ENCODE measurements at regions not wholly inside any gene's neighbourhood (a gene's known extent, or its start where the extent isn't known, plus 50 kb on each side); places are given as distances from the start of the nearest gene placed in this dataset.

DNA sequence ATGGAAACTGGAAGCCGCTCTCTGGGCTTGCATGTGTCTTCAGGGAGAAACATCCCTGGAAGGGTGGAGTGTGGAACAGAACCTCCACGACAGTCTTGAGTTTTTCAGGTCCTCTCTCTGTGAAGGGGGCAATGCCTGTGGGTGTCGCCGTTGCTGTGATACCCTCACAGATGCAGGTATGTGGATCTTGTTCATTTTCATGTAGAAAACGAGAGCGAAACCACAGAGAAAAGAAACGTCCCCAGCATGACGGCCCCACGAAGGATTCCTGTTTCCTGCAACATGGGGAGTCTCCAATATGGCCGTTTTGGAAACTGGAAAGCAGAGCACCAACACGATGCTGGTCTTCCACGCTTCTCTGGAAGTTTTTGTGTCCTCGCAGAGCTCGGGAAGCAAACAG lies 187.9 kb downstream of the ALG10 start:
- Histone ChIP-seq H3K4me3 (ENCODE audit: low read depth, low read length) (no peak overlapping the region), H3K4me1 (ENCODE audit: control insufficient read depth, insufficient read depth, low read length) (no peaks in the 10 kb centered on the region), H3K27ac (ENCODE audit: extremely low read depth, low read depth, low read length) (no peak overlapping the region), H3K9me3 (ENCODE audit: control insufficient read depth, insufficient read depth, low read depth, low read length) (no peaks in the 10 kb centered on the region), H3K36me3 (ENCODE audit: control insufficient read depth in 2 of 2, insufficient read depth in 1 of 2, low read length in 2 of 2) (no peaks in the 10 kb centered on the region)
- no peak for TF ChIP-seq ZNF776 (tag by site-specific recombination; IDR thresholded peaks at IDR 0.05; ENCODE audit: borderline replicate concordance)
- no peak for TF ChIP-seq ZNF155 (tag by site-specific recombination; IDR thresholded peaks at IDR 0.05)
- no peak for TF ChIP-seq WT1 (tag by site-specific recombination; IDR thresholded peaks at IDR 0.05)
- TF ChIP-seq ZNF146 (tag by site-specific recombination; IDR thresholded peaks at IDR 0.05) = no peak
- ChIA-PET POLR2A (no interaction called here), CTCF (interaction anchor here (1.0 kb wide), 1 partner anchor 176 kb away, joined by 3 read pairs; no protein-coding TSS in a partner anchor)

DNA sequence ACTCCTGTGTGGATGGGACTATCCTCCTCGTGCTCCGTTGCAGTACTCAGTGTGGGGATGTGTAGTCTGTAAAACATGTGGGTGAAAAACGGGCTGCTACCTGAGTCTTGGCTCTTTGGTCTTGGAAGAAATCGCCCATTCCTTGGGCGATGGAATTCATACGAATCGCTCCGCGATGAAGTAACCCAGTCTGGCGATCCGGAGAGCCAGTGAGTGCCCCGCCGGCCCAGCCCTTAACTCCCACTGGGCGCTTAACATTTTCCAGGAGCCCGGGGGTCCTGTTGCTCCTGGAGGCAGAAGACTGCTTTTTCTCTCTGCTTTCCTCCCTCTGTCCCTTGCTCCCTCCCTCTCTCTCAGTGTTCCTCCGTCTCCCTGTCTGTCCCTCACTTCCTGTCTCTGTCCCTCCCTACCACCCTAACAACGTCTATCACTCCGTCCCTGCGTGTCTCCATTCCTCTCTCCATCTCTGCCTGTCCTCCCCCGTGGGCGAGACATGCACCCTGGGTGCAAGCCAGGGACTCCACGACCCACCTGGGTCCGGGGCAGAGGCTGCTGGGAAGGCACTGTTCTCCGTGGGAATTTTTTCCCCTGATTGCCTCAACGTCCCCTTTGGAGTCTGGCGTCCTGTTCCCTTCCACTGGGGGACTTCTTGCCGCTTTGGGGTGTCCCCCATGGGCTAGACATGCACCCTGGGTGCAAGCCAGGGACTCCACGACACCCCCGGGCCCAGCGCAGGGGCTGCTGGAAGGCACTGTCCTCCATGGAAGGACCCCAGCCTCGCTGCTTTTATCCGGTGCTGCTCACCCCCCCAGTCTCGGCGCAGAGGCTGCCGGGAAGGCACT lies 188.6 kb downstream of the ALG10 start:
- ChIA-PET CTCF (interaction anchor here (1.0 kb wide), 1 partner anchor 177 kb away, joined by 3 read pairs; no protein-coding TSS in a partner anchor), POLR2A (no interaction called here)
- Histone ChIP-seq H3K4me1 (ENCODE audit: control insufficient read depth, insufficient read depth, low read length) (no peaks in the 10 kb centered on the region), H3K4me3 (ENCODE audit: low read depth, low read length) (no peak overlapping the region), H3K27ac (ENCODE audit: extremely low read depth, low read depth, low read length) (no peak overlapping the region), H3K9me3 (ENCODE audit: control insufficient read depth, insufficient read depth, low read depth, low read length) (no peaks in the 10 kb centered on the region), H3K36me3 (ENCODE audit: control insufficient read depth in 2 of 2, insufficient read depth in 1 of 2, low read length in 2 of 2) (no peaks in the 10 kb centered on the region)
- TF ChIP-seq, protein P1, sequence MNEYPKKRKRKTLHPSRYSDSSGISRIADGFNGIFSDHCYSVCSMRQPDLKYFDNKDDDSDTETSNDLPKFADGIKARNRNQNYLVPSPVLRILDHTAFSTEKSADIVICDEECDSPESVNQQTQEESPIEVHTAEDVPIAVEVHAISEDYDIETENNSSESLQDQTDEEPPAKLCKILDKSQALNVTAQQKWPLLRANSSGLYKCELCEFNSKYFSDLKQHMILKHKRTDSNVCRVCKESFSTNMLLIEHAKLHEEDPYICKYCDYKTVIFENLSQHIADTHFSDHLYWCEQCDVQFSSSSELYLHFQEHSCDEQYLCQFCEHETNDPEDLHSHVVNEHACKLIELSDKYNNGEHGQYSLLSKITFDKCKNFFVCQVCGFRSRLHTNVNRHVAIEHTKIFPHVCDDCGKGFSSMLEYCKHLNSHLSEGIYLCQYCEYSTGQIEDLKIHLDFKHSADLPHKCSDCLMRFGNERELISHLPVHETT (tag by site-specific recombination; IDR thresholded peaks at IDR 0.05) = no peak
- no peak for TF ChIP-seq ZNF555 (tag by site-specific recombination; conservative IDR thresholded peaks at IDR 0.05)

DNA sequence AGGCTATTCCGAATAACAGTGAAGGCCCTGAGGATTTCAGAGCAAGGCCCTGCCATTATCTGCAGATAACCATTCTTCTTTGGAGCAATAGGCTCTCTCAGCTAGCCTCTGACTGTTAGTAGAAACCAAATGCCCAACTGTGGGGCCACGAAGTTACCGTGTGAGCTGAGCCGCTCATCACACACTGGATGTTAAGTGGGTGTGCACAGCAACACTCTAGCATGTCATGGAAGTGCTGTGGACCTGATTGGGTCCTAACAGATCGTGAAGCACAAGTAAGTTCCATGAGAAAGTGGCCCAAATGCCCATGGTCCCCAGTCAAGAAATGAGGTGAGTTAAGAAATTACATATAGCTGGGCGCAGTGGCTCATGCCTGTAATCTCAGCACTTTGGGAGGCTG lies 190.4 kb downstream of the ALG10 start:
- no peak overlapping the region for H3K4me3 ChIP-seq (ENCODE audit: low read depth, low read length)
- no peaks in the 10 kb centered on the region for H3K4me1 ChIP-seq (ENCODE audit: control insufficient read depth, insufficient read depth, low read length)
- TF ChIP-seq MZF1 (tag by site-specific recombination; IDR thresholded peaks at IDR 0.05; ENCODE audit: borderline replicate concordance) (no peak), GLI4 (tag by site-specific recombination; IDR thresholded peaks at IDR 0.05) (no peak), ZNF664 (tag by site-specific recombination; IDR thresholded peaks at IDR 0.05) (no peak), ZNF660 (tag by site-specific recombination; IDR thresholded peaks at IDR 0.05) (no peak), ZNF626 (tag by site-specific recombination; IDR thresholded peaks at IDR 0.05) (no peak), ZNF426 (tag by site-specific recombination; IDR thresholded peaks at IDR 0.05) (no peak)
- TF ChIP-seq, protein P2, sequence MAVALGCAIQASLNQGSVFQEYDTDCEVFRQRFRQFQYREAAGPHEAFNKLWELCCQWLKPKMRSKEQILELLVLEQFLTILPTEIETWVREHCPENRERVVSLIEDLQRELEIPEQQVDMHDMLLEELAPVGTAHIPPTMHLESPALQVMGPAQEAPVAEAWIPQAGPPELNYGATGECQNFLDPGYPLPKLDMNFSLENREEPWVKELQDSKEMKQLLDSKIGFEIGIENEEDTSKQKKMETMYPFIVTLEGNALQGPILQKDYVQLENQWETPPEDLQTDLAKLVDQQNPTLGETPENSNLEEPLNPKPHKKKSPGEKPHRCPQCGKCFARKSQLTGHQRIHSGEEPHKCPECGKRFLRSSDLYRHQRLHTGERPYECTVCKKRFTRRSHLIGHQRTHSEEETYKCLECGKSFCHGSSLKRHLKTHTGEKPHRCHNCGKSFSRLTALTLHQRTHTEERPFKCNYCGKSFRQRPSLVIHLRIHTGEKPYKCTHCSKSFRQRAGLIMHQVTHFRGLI (tag by site-specific recombination; IDR thresholded peaks at IDR 0.05) = no peak
- TF ChIP-seq, protein P3, sequence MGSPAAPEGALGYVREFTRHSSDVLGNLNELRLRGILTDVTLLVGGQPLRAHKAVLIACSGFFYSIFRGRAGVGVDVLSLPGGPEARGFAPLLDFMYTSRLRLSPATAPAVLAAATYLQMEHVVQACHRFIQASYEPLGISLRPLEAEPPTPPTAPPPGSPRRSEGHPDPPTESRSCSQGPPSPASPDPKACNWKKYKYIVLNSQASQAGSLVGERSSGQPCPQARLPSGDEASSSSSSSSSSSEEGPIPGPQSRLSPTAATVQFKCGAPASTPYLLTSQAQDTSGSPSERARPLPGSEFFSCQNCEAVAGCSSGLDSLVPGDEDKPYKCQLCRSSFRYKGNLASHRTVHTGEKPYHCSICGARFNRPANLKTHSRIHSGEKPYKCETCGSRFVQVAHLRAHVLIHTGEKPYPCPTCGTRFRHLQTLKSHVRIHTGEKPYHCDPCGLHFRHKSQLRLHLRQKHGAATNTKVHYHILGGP (tag by site-specific recombination; IDR thresholded peaks at IDR 0.05) = no peak
- TF ChIP-seq, protein P4, sequence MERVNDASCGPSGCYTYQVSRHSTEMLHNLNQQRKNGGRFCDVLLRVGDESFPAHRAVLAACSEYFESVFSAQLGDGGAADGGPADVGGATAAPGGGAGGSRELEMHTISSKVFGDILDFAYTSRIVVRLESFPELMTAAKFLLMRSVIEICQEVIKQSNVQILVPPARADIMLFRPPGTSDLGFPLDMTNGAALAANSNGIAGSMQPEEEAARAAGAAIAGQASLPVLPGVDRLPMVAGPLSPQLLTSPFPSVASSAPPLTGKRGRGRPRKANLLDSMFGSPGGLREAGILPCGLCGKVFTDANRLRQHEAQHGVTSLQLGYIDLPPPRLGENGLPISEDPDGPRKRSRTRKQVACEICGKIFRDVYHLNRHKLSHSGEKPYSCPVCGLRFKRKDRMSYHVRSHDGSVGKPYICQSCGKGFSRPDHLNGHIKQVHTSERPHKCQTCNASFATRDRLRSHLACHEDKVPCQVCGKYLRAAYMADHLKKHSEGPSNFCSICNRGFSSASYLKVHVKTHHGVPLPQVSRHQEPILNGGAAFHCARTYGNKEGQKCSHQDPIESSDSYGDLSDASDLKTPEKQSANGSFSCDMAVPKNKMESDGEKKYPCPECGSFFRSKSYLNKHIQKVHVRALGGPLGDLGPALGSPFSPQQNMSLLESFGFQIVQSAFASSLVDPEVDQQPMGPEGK (tag by site-specific recombination; IDR thresholded peaks at IDR 0.05) = no peak
- TF ChIP-seq, protein P5, sequence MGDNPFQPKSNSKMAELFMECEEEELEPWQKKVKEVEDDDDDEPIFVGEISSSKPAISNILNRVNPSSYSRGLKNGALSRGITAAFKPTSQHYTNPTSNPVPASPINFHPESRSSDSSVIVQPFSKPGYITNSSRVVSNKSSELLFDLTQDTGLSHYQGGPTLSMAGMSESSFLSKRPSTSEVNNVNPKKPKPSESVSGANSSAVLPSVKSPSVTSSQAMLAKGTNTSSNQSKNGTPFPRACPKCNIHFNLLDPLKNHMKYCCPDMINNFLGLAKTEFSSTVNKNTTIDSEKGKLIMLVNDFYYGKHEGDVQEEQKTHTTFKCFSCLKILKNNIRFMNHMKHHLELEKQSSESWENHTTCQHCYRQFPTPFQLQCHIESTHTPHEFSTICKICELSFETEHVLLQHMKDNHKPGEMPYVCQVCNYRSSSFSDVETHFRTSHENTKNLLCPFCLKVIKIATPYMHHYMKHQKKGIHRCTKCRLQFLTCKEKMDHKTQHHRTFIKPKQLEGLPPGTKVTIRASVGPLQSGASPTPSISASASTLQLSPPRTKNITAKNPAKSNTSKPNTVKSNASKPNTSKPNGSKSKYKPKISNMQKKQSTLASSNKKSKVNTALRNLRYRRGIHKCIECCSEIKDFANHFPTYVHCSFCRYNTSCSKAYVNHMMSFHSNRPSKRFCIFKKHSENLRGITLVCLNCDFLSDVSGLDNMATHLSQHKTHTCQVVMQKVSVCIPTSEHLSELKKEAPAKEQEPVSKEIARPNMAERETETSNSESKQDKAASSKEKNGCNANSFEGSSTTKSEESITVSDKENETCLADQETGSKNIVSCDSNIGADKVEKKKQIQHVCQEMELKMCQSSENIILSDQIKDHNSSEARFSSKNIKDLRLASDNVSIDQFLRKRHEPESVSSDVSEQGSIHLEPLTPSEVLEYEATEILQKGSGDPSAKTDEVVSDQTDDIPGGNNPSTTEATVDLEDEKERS (tag by site-specific recombination; IDR thresholded peaks at IDR 0.05) = no peak
- TF ChIP-seq, protein P6, sequence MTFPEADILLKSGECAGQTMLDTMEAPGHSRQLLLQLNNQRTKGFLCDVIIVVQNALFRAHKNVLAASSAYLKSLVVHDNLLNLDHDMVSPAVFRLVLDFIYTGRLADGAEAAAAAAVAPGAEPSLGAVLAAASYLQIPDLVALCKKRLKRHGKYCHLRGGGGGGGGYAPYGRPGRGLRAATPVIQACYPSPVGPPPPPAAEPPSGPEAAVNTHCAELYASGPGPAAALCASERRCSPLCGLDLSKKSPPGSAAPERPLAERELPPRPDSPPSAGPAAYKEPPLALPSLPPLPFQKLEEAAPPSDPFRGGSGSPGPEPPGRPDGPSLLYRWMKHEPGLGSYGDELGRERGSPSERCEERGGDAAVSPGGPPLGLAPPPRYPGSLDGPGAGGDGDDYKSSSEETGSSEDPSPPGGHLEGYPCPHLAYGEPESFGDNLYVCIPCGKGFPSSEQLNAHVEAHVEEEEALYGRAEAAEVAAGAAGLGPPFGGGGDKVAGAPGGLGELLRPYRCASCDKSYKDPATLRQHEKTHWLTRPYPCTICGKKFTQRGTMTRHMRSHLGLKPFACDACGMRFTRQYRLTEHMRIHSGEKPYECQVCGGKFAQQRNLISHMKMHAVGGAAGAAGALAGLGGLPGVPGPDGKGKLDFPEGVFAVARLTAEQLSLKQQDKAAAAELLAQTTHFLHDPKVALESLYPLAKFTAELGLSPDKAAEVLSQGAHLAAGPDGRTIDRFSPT (tag by site-specific recombination; IDR thresholded peaks at IDR 0.05) = no peak
- H3K27ac ChIP-seq (ENCODE audit: extremely low read depth, low read depth, low read length) = no peak overlapping the region
- CTCF ChIA-PET = interaction anchor here (0.7 kb wide), 1 partner anchor 110 kb away, joined by 5 read pairs; no protein-coding TSS in a partner anchor
- H3K36me3 ChIP-seq (ENCODE audit: control insufficient read depth in 2 of 2, insufficient read depth in 1 of 2, low read length in 2 of 2) = no peaks in the 10 kb centered on the region
- POLR2A ChIA-PET = no interaction called here
- H3K9me3 ChIP-seq (ENCODE audit: control insufficient read depth, insufficient read depth, low read depth, low read length) = no peaks in the 10 kb centered on the region
